K562 (cell line): ENCODE measurements at regions not wholly inside any gene's neighbourhood (a gene's known extent, or its start where the extent isn't known, plus 50 kb on each side); places are given as distances from the start of the nearest gene placed in this dataset.

ENCODE experiments used
- BCLAF1 ChIP-seq, 2 experiments: fragments of 450-650 bp in 1 of 2; IDR thresholded peaks; 2 replicates each; pipeline ENCODE4 v1.6.1; 2011 to 2017; ENCODE audit warnings: low read depth in 2 of 2, antibody characterized with exemption in 1 of 2, borderline replicate concordance in 1 of 2, low read length in 1 of 2, mild to moderate bottlenecking in 1 of 2, mixed read lengths in 1 of 2; ENCODE audit not compliant: control insufficient read depth in 1 of 2
- C11orf30 ChIP-seq: fragments of 450-650 bp; IDR thresholded peaks from 2 replicates; pipeline ENCODE4 v1.6.1; 2016; ENCODE audit warnings: low read depth, mild to moderate bottlenecking
- CBX2 ChIP-seq: fragments of 200-600 bp; sonication (generic); IDR thresholded peaks from one replicate; pipeline ENCODE4 v1.6.1; 2012; ENCODE audit warnings: mild to moderate bottlenecking, low read length, inconsistent platforms; ENCODE audit not compliant: insufficient read depth, poor library complexity, severe bottlenecking
- FOXM1 ChIP-seq, 2 experiments: fragments of 450-650 bp in 1 of 2; sonication (generic) in 1 of 2; formaldehyde crosslinking in 1 of 2; IDR thresholded peaks; 2 replicates each; pipeline versions ENCODE4 v1.6.1 to v1.9.0; 2017 to 2022; ENCODE audit warnings: low read depth in 2 of 2, mild to moderate bottlenecking in 2 of 2, missing genetic modification reagents in 1 of 2, moderate library complexity in 1 of 2
- NFATC3 ChIP-seq: fragments of 450-650 bp; IDR thresholded peaks from 2 replicates; pipeline ENCODE4 v1.6.1; 2017; ENCODE audit warnings: mild to moderate bottlenecking
- STAT5B ChIP-seq: fragments of 250-450 bp; sonication (Bioruptor Pico); IDR thresholded peaks from 2 replicates; pipeline ENCODE4 v1.8.0; 2021; ENCODE audit warnings: mild to moderate bottlenecking, inconsistent platforms
- TF ChIP-seq, protein P1 (sequence below): fragments of 450-650 bp; formaldehyde crosslinking; IDR thresholded peaks from 2 replicates; pipeline ENCODE4 v1.4.0; 2020; ENCODE audit warnings: mild to moderate bottlenecking, moderate library complexity
- TF ChIP-seq, protein P2 (sequence below): fragments of 450-650 bp; IDR thresholded peaks from 2 replicates; pipeline ENCODE4 v1.6.1; 2017; ENCODE audit warnings: antibody characterized with exemption
- TF ChIP-seq, protein P3 (sequence below): fragments of 250-450 bp; sonication (Bioruptor Pico); IDR thresholded peaks from 2 replicates; pipeline ENCODE4 v1.4.0; 2020
- TF ChIP-seq, protein P4 (sequence below): sonication (generic); formaldehyde crosslinking; IDR thresholded peaks from 2 replicates; pipeline ENCODE4 v1.8.0; 2022; ENCODE audit warnings: mild to moderate bottlenecking, missing genetic modification reagents, borderline replicate concordance

DNA sequence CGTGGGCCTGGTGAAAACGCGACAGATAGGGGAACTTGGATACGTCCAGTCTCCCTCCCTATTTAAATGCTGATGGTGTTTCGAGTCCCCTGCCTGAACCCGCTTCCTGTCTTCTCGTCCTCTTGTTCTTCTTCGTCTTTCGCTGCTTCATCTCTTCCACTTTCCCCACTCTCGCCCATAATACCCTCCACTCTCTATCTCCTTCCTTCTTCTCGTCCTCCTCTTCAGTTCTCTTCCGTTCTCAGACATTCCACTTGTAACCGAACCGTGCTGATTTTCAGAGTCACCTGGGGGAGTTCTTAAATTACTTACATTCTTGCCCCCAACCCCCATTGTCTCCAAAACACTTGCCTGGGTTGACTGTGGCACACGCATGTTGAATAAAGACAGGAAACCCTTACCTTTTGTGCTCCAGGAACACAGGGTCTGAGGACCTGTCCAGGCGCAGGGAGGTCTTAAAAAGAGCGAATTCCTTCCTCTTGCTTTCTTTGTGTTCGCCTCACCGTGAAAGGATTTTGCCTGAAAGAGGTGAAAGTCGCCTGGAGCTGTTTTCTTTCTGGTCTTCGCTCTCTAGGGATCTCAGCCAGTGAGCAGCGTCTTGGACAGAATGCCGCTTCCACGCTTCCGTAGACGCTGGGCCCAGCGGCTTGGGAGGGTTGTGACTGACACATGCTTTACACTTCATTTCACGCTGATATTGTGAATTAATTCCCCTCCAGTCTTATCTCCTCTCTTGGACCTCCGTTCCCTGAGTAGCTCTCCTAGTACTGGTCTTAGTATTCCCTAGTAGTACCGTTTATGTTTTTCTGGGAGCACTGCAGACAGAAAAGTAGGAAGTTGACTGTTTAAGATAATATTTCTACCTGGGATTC, 184.0 kb downstream of the GPX5 start (continued):
- TF ChIP-seq, protein P1, sequence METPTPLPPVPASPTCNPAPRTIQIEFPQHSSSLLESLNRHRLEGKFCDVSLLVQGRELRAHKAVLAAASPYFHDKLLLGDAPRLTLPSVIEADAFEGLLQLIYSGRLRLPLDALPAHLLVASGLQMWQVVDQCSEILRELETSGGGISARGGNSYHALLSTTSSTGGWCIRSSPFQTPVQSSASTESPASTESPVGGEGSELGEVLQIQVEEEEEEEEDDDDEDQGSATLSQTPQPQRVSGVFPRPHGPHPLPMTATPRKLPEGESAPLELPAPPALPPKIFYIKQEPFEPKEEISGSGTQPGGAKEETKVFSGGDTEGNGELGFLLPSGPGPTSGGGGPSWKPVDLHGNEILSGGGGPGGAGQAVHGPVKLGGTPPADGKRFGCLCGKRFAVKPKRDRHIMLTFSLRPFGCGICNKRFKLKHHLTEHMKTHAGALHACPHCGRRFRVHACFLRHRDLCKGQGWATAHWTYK (CRISPR knock-in tag) = no peak
- TF ChIP-seq, protein P2, sequence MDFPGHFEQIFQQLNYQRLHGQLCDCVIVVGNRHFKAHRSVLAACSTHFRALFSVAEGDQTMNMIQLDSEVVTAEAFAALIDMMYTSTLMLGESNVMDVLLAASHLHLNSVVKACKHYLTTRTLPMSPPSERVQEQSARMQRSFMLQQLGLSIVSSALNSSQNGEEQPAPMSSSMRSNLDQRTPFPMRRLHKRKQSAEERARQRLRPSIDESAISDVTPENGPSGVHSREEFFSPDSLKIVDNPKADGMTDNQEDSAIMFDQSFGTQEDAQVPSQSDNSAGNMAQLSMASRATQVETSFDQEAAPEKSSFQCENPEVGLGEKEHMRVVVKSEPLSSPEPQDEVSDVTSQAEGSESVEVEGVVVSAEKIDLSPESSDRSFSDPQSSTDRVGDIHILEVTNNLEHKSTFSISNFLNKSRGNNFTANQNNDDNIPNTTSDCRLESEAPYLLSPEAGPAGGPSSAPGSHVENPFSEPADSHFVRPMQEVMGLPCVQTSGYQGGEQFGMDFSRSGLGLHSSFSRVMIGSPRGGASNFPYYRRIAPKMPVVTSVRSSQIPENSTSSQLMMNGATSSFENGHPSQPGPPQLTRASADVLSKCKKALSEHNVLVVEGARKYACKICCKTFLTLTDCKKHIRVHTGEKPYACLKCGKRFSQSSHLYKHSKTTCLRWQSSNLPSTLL = no peak; the same call in 1 of the 2 replicates
- TF ChIP-seq FOXM1 (IDR thresholded peaks at IDR 0.05; ENCODE audit: low read depth) (no peak), FOXM1 (CRISPR knock-in tag; IDR thresholded peaks at IDR 0.05; ENCODE audit: low read depth) (0 out of 2 replicates have a peak, but pooled peaks have one; percentile 61), BCLAF1 (IDR thresholded peaks at IDR 0.05; ENCODE audit: borderline replicate concordance in 1 of 2, control insufficient read depth in 1 of 2, low read depth in 2 of 2, low read length in 1 of 2) (peak; percentile 34 to 56; a peak in 1 of 4 replicates), CBX2 (no peak), STAT5B (CRISPR knock-in tag) (no peak), NFATC3 (no peak; the same call in 1 of the 2 replicates), C11orf30 (0 out of 2 replicates have a peak, but pooled peaks have one; percentile 7)
- TF ChIP-seq, protein P3, sequence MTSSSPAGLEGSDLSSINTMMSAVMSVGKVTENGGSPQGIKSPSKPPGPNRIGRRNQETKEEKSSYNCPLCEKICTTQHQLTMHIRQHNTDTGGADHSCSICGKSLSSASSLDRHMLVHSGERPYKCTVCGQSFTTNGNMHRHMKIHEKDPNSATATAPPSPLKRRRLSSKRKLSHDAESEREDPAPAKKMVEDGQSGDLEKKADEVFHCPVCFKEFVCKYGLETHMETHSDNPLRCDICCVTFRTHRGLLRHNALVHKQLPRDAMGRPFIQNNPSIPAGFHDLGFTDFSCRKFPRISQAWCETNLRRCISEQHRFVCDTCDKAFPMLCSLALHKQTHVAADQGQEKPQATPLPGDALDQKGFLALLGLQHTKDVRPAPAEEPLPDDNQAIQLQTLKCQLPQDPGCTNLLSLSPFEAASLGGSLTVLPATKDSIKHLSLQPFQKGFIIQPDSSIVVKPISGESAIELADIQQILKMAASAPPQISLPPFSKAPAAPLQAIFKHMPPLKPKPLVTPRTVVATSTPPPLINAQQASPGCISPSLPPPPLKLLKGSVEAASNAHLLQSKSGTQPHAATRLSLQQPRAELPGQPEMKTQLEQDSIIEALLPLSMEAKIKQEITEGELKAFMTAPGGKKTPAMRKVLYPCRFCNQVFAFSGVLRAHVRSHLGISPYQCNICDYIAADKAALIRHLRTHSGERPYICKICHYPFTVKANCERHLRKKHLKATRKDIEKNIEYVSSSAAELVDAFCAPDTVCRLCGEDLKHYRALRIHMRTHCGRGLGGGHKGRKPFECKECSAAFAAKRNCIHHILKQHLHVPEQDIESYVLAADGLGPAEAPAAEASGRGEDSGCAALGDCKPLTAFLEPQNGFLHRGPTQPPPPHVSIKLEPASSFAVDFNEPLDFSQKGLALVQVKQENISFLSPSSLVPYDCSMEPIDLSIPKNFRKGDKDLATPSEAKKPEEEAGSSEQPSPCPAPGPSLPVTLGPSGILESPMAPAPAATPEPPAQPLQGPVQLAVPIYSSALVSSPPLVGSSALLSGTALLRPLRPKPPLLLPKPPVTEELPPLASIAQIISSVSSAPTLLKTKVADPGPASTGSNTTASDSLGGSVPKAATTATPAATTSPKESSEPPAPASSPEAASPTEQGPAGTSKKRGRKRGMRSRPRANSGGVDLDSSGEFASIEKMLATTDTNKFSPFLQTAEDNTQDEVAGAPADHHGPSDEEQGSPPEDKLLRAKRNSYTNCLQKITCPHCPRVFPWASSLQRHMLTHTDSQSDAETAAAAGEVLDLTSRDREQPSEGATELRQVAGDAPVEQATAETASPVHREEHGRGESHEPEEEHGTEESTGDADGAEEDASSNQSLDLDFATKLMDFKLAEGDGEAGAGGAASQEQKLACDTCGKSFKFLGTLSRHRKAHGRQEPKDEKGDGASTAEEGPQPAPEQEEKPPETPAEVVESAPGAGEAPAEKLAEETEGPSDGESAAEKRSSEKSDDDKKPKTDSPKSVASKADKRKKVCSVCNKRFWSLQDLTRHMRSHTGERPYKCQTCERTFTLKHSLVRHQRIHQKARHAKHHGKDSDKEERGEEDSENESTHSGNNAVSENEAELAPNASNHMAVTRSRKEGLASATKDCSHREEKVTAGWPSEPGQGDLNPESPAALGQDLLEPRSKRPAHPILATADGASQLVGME (CRISPR knock-in tag) = peak; percentile 41; the same call in 1 of the 2 replicates
- TF ChIP-seq, protein P4, sequence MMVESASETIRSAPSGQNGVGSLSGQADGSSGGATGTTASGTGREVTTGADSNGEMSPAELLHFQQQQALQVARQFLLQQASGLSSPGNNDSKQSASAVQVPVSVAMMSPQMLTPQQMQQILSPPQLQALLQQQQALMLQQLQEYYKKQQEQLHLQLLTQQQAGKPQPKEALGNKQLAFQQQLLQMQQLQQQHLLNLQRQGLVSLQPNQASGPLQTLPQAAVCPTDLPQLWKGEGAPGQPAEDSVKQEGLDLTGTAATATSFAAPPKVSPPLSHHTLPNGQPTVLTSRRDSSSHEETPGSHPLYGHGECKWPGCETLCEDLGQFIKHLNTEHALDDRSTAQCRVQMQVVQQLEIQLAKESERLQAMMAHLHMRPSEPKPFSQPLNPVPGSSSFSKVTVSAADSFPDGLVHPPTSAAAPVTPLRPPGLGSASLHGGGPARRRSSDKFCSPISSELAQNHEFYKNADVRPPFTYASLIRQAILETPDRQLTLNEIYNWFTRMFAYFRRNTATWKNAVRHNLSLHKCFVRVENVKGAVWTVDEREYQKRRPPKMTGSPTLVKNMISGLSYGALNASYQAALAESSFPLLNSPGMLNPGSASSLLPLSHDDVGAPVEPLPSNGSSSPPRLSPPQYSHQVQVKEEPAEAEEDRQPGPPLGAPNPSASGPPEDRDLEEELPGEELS (CRISPR knock-in tag) = no peak
